ENCODE measurements at regions not wholly inside any gene's neighbourhood (a gene's known extent, or its start where the extent isn't known, plus 50 kb on each side); places are given as distances from the start of the nearest gene placed in this dataset.

DNA sequence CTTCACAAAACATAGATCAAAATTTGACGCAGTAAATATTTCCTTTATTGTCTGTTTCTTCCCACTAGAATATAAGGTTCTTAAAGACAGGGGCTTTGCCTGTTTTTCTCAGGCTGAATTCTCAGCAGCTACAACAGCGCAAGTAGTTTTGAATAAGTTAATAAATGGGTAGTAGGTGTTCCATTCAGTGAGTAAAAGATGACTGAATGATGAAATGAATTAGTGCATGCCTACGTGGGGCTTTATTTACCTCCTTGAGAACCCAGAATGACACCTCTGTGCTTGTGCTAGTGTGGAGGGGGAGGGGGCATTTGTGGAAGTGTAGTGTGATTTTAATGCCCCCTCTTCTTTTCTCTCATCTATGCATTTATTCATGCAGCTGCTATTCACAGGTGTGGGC, 278.9 kb downstream of the FBXW7 start:
- DNase-seq, result no peak
- peaks cover 6% of the 10 kb centered on the region; the same call in 1 of the 2 replicates for H3K9me3 ChIP-seq (ENCODE audit: low read length)
- H3K9ac ChIP-seq (ENCODE audit: low read length), result peak overlapping the region; percentile 25; the same call in 1 of the 2 replicates
- H2AFZ ChIP-seq (ENCODE audit: low read length), result no peak overlapping the region
- H3K4me1 ChIP-seq (ENCODE audit: insufficient read depth, low read length), result peaks cover 41% of the 10 kb centered on the region
- H3F3A ChIP-seq (ENCODE audit: low read length, unreplicated experiment), result peaks cover 3% of the 10 kb centered on the region
- H3K4me2 ChIP-seq (ENCODE audit: low read length), result 0 out of 2 replicates have a peak overlapping the region, but pooled peaks have one; percentile 44
- no peaks in the 10 kb centered on the region for H3K79me2 ChIP-seq (ENCODE audit: low read length)
- ChIA-PET CTCF (no interaction called here), POLR2A (ENCODE audit: unreplicated experiment) (no interaction called here)
- ATAC-seq, result no peak
- H3K27ac ChIP-seq (ENCODE audit: low read length), result peak overlapping the region; percentile 95
- no TSS peak for BruUV-seq (replicated peaks)
- no peaks in the 10 kb centered on the region for H4K20me1 ChIP-seq (ENCODE audit: low read length)
- no peaks in the 10 kb centered on the region for H3K9me2 ChIP-seq (replicated peaks; ENCODE audit: low read length)
- H3K4me3 ChIP-seq (ENCODE audit: low read length), result no peak overlapping the region
- no peaks in the 10 kb centered on the region for H3K36me3 ChIP-seq (ENCODE audit: low read depth, low read length)
- intact Hi-C loops (cut with micrococcal nuclease), result no loop called here
- no peaks in the 10 kb centered on the region for H3K27me3 ChIP-seq (ENCODE audit: low read length)
- TF ChIP-seq EZH2 (IDR thresholded peaks at IDR 0.05; ENCODE audit: low read length, unreplicated experiment), result no peak
- TF ChIP-seq EZH2phosphoT487 (IDR thresholded peaks at IDR 0.05; ENCODE audit: borderline replicate concordance, low read length), result no peak
- TF ChIP-seq, protein P1, sequence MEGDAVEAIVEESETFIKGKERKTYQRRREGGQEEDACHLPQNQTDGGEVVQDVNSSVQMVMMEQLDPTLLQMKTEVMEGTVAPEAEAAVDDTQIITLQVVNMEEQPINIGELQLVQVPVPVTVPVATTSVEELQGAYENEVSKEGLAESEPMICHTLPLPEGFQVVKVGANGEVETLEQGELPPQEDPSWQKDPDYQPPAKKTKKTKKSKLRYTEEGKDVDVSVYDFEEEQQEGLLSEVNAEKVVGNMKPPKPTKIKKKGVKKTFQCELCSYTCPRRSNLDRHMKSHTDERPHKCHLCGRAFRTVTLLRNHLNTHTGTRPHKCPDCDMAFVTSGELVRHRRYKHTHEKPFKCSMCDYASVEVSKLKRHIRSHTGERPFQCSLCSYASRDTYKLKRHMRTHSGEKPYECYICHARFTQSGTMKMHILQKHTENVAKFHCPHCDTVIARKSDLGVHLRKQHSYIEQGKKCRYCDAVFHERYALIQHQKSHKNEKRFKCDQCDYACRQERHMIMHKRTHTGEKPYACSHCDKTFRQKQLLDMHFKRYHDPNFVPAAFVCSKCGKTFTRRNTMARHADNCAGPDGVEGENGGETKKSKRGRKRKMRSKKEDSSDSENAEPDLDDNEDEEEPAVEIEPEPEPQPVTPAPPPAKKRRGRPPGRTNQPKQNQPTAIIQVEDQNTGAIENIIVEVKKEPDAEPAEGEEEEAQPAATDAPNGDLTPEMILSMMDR (conservative IDR thresholded peaks at IDR 0.05; ENCODE audit: low read depth, low read length), result no peak

DNA sequence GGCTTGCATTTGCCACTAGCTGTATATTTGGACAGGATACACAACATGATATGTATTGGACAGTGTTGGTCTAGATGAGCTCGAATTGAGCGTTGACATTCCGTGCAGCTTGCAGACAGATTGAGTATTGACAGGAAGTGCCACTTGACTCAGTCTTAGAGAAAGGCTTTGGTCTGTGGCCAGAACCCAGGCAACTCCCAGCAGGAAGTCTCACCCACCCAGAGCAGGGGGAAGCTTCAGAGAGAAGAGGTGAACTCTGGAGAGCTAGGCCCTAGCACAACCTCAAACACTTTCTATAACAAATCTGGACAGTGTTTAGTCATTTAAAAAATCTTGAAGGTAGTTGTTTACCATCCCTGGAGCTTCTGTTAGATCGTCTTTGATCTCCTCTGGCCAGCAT, 280.5 kb downstream of the FBXW7 start:
- ChIA-PET POLR2A (ENCODE audit: unreplicated experiment) (no interaction called here), CTCF (no interaction called here)
- DNase-seq (peak; percentile 51), ATAC-seq (peak; percentile 41)
- BruUV-seq (replicated peaks), result no TSS peak
- peak overlapping the region; percentile 50 for H3K27ac ChIP-seq (ENCODE audit: low read length)
- no peaks in the 10 kb centered on the region for H4K20me1 ChIP-seq (ENCODE audit: low read length)
- no peak overlapping the region for H3K4me3 ChIP-seq (ENCODE audit: low read length)
- H3K79me2 ChIP-seq (ENCODE audit: low read length), result no peaks in the 10 kb centered on the region
- TF ChIP-seq EZH2phosphoT487 (IDR thresholded peaks at IDR 0.05; ENCODE audit: borderline replicate concordance, low read length) (no peak), EZH2 (IDR thresholded peaks at IDR 0.05; ENCODE audit: low read length, unreplicated experiment) (no peak)
- TF ChIP-seq, protein P1 (conservative IDR thresholded peaks at IDR 0.05; ENCODE audit: low read depth, low read length), result no peak
- no peaks in the 10 kb centered on the region for H3K9me2 ChIP-seq (replicated peaks; ENCODE audit: low read length)
- peaks cover 41% of the 10 kb centered on the region for H3K4me1 ChIP-seq (ENCODE audit: insufficient read depth, low read length)
- peaks cover 3% of the 10 kb centered on the region for H3F3A ChIP-seq (ENCODE audit: low read length, unreplicated experiment)
- H3K36me3 ChIP-seq (ENCODE audit: low read depth, low read length), result no peaks in the 10 kb centered on the region
- H3K27me3 ChIP-seq (ENCODE audit: low read length), result no peaks in the 10 kb centered on the region
- intact Hi-C loops (cut with micrococcal nuclease), result no loop called here
- H2AFZ ChIP-seq (ENCODE audit: low read length), result 0 out of 2 replicates have a peak overlapping the region, but pooled peaks have one; percentile 31
- H3K9me3 ChIP-seq (ENCODE audit: low read length), result 0 out of 2 replicates have a peak, but pooled peaks cover 1% of the 10 kb centered on the region
- no peak overlapping the region for H3K9ac ChIP-seq (ENCODE audit: low read length)
- peak overlapping the region; percentile 23; the same call in 1 of the 2 replicates for H3K4me2 ChIP-seq (ENCODE audit: low read length)

DNA sequence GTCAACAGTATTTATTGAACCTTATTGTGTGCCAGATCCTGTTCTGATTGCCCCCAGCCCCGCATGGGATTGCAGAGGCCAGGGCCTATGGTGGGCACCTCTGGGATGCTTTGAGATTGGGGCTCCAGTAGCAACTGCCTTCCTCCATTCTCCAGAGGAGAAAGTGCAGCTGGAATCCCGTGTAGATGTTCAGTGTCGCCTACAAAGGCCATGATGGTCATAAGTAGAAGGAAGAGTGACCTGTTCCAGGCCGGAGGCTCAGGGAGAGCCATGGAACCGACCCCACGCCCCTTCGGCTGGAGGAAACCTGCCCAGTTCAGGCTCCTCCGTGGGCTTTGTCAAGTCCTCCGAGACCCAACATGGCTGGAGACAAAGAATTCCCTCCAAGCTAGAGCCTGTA, 287.5 kb downstream of the FBXW7 start:
- Histone ChIP-seq H3K36me3 (ENCODE audit: low read depth, low read length) (no peaks in the 10 kb centered on the region), H3K9me3 (ENCODE audit: low read length) (no peaks in the 10 kb centered on the region), H3K27ac (ENCODE audit: low read length) (no peak overlapping the region), H3K27me3 (ENCODE audit: low read length) (no peaks in the 10 kb centered on the region), H2AFZ (ENCODE audit: low read length) (no peak overlapping the region), H3K79me2 (ENCODE audit: low read length) (no peaks in the 10 kb centered on the region), H3K4me1 (ENCODE audit: insufficient read depth, low read length) (no peaks in the 10 kb centered on the region), H3K4me2 (ENCODE audit: low read length) (no peak overlapping the region), H3K4me3 (ENCODE audit: low read length) (no peak overlapping the region), H3K9ac (ENCODE audit: low read length) (no peak overlapping the region), H3F3A (ENCODE audit: low read length, unreplicated experiment) (no peaks in the 10 kb centered on the region), H3K9me2 (replicated peaks; ENCODE audit: low read length) (no peaks in the 10 kb centered on the region), H4K20me1 (ENCODE audit: low read length) (no peaks in the 10 kb centered on the region)
- BruUV-seq (replicated peaks), result no TSS peak
- CTCF ChIA-PET, result no interaction called here
- POLR2A ChIA-PET (ENCODE audit: unreplicated experiment), result no interaction called here
- TF ChIP-seq, protein P1 (conservative IDR thresholded peaks at IDR 0.05; ENCODE audit: low read depth, low read length), result no peak
- DNase-seq (no peak), ATAC-seq (no peak)
- intact Hi-C loops (cut with micrococcal nuclease), result no loop called here

Data from PC-3 (cell line).